ENCODE measurements at regions not wholly inside any gene's neighbourhood (a gene's known extent, or its start where the extent isn't known, plus 50 kb on each side); places are given as distances from the start of the nearest gene placed in this dataset.

- no peaks in the 10 kb centered on the region for H3K23me2 ChIP-seq (ENCODE audit: insufficient read length, low read depth, low read length, poor library complexity, severe bottlenecking)
- Mint-ChIP-seq H3K27ac (no peak overlapping the region), H3K9me3 (no peaks in the 10 kb centered on the region; a peak in 1 of 5 replicates), H3K4me1 (peaks cover 7 to 18% of the 10 kb centered on the region in 2 experiments), H3K4me3 (no peak overlapping the region), H3K36me3 (ENCODE audit: insufficient read depth in 1 of 3, low read depth in 3 of 3) (no peaks in the 10 kb centered on the region; a peak in 1 of 7 replicates), H3K27me3 (ENCODE audit: low read depth) (peaks cover 25% of the 10 kb centered on the region)
- H3K14ac ChIP-seq (ENCODE audit: insufficient read depth, low read length), result no peak overlapping the region
- no peak overlapping the region for H3K23ac ChIP-seq (ENCODE audit: insufficient read length, low read depth, low read length)
- no peak overlapping the region for H3K4ac ChIP-seq (ENCODE audit: low read depth, low read length)
- no peaks in the 10 kb centered on the region for H3K79me1 ChIP-seq (ENCODE audit: insufficient read depth, low read depth, low read length, poor library complexity, severe bottlenecking)
- no peak overlapping the region for H2BK15ac ChIP-seq (ENCODE audit: low read depth, low read length)
- no peak overlapping the region for H2BK12ac ChIP-seq (ENCODE audit: insufficient read length, low read depth, low read length)
- no peak overlapping the region for H3K56ac ChIP-seq (ENCODE audit: insufficient read length, low read depth, low read length)
- DNase-seq, result no peak
- no peak overlapping the region for H3T11ph ChIP-seq (ENCODE audit: low read length)
- no peaks in the 10 kb centered on the region for H4K20me1 ChIP-seq (ENCODE audit: control insufficient read depth, insufficient read depth, insufficient read length)
- no peak overlapping the region for H3K18ac ChIP-seq (ENCODE audit: insufficient read length, low read depth, low read length)
- H2BK20ac ChIP-seq (ENCODE audit: low read depth, low read length, poor library complexity, severe bottlenecking), result no peak overlapping the region
- H4K5ac ChIP-seq (ENCODE audit: insufficient read length, low read depth, low read length), result no peak overlapping the region
- no peaks in the 10 kb centered on the region; the same call in 1 of the 2 replicates for H3K4me1 ChIP-seq (ENCODE audit: insufficient read depth, low read length)
- TF ChIP-seq CTCF (conservative IDR thresholded peaks at IDR 0.05), result no peak
- H2AFZ ChIP-seq (ENCODE audit: low read length), result no peak overlapping the region
- no peak overlapping the region for H3K9ac ChIP-seq (ENCODE audit: extremely low read depth, insufficient read length, low read length)
- no peak overlapping the region for H2AK5ac ChIP-seq (ENCODE audit: insufficient read length, low read length)
- H2BK5ac ChIP-seq (ENCODE audit: insufficient read length, low read length), result no peak overlapping the region
- H3K9me3 ChIP-seq (ENCODE audit: control insufficient read depth, low read depth, low read length), result no peaks in the 10 kb centered on the region
- H3K27ac ChIP-seq (ENCODE audit: insufficient read length, low read depth, low read length), result no peak overlapping the region
- H3K27me3 ChIP-seq (ENCODE audit: insufficient read depth, low read length), result no peaks in the 10 kb centered on the region
- no peak overlapping the region for H3K4me2 ChIP-seq (ENCODE audit: insufficient read depth, insufficient read length, low read length)
- no peak overlapping the region for H4K8ac ChIP-seq (replicated peaks; ENCODE audit: insufficient read length, low read depth, low read length)
- H4K91ac ChIP-seq (ENCODE audit: insufficient read length, low read depth, low read length), result no peak overlapping the region
- no peak overlapping the region for H2BK120ac ChIP-seq (ENCODE audit: low read depth, low read length, poor library complexity, severe bottlenecking)
- no peaks in the 10 kb centered on the region for H3K79me2 ChIP-seq (ENCODE audit: insufficient read depth, low read length)
- no CpG with 5 or more reads among the region's 6 CpGs for WGBS (ENCODE audit: extremely low coverage, insufficient read length, low lambda C conversion rate)
Measured at GRCh38 chr11:69940246-69940610, 121.0 kb upstream of the FGF3 start.
